ELR (cell line): ENCODE measurements at regions not wholly inside any gene's neighbourhood (a gene's known extent, or its start where the extent isn't known, plus 50 kb on each side); places are given as distances from the start of the nearest gene placed in this dataset.

Experiments used
- DNase-seq: peaks from one replicate; pipeline ENCODE4 v3.0.0-alpha.2; 2015; ENCODE audit warnings: low read depth

- DNase-seq, result no peak
Observed at GRCh38 chr14:61941421-61942150, 179.4 kb downstream of the SNAPC1 start.

DNA sequence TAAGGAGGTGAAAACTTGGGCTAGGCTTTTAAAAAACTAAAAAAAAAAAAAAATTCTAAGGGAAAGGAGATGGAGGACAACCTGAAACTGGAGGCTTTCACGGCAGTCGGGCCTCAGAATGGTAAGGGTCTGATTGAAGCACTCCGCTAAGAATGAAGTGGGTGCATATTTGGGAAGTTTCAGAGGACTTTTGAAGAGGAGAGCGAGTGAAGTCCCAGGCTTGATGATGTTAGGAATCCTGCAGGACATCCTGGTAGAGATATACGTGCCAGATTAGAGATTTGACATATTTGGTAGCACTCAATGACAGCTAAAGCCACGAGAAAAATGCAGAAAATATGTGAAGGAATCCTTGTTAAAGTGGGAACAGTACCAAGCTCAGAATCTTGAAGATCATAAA lies 186.2 kb downstream of the SNAPC1 start:
- no peak for DNase-seq

DNA sequence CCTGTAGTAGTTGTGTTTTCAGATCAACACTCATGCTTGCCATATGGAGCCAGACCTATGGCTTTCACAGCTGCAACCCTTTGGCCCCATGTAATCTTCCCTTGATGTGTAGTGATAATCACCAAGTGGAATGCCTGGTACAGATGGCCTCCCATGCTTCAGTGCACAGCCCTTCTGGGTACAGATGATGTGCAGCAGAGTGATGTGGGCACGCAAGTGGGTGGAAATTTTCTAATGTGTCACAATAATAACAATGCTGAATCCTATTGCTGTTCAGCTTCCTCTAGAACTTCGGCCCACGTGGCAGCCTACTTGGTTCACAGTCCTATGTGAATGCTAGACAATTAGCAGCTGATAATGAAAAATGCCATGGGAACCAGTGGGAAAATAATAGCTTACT lies 188.1 kb downstream of the SNAPC1 start:
- DNase-seq, result no peak

GRCh38 chr14:61953602-61954001 lies 191.4 kb downstream of the SNAPC1 start:
- DNase-seq, result no peak

DNA sequence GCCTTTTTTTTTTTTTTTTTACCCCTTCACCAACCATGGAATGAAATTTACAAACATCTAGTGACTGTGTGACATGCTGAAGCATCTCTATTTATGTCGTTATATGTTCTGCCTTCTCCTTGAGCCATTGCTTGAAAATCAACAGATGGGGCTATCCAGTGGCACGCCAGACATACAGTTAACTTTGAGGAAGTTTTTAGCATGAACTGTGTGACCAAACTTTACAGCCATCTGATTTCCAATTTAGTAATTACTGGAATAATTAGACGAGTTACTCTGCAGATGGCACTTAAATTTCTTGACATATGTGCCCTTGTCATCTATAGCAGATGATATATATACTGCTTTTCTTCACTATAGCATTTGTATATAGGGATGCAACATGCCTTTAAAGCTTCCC lies 192.1 kb downstream of the SNAPC1 start:
- DNase-seq, result no peak

- DNase-seq, result no peak
Observed at GRCh38 chr14:61956517-61956916, 194.3 kb downstream of the SNAPC1 start.

GRCh38 chr14:61959348-61959747 lies 197.1 kb downstream of the SNAPC1 start:
- DNase-seq, result no peak

GRCh38 chr14:61961369-61961768 lies 199.1 kb downstream of the SNAPC1 start:
- DNase-seq, result no peak

GRCh38 chr14:61963926-61964325 lies 201.7 kb downstream of the SNAPC1 start:
- no peak for DNase-seq

- DNase-seq, result peak; percentile 88
Observed at GRCh38 chr14:61965030-61965745, 203.0 kb downstream of the SNAPC1 start.

DNA sequence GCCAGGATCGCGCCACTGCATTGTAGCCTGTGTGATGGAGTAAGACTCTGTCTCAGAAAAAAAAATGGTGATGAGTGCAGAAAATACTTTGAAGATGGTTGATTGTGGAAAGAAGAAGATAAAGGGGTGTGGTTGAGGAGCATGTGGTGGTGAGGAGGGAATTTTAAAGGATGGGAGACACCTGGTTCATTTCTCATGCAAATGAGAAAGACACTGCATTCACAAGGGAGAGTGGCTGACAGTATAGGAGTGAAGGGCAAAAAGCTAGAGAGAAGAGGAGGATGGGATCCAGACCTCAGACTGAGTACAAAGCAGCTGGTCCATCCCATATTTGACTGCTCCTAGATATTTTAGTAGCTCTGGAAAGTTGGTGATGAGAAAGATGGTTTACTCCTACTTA lies 206.0 kb downstream of the SNAPC1 start:
- DNase-seq, result no peak

DNA sequence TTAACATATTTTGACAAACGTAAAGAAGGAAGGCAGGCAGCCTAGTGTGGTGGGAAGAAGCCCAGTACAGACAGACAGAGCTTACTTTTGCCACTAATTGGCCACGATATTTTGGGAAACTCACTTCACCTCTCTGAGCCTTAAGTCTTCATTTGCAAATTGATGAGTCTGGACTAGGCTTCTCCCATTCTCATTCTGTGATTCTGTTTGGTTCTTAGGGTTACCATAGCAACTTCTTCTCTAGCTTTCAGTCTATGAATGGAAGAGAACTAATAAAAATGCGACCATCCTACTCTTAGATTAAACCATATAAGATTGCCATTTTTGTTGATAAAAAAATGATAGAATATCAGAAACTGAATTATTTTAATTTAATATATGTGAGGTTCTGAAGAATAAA lies 210.5 kb downstream of the SNAPC1 start:
- no peak for DNase-seq

DNA sequence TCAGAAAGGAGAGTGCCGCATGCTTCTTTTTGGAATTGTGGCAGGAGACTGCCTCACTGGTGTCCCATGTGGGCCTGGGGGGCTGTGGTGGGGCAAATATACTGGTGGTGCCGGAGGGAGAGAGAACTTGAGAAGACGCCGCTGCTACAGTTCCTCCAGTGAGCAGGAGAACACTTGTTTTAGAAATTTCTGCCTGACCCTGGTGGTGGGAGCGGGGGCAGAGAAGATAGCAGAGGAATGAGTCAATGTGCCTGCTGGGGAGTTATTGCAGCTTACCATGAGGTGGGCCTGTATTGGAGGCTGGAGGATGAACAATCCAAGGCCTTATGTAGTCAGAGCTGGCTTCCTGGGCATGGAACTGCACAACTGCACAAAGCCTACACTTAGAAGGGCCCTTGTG lies 211.8 kb downstream of the SNAPC1 start:
- DNase-seq, result peak; percentile 86

- DNase-seq, result peak; percentile 49
Observed at GRCh38 chr14:61977217-61977616, 215.0 kb downstream of the SNAPC1 start.

DNA sequence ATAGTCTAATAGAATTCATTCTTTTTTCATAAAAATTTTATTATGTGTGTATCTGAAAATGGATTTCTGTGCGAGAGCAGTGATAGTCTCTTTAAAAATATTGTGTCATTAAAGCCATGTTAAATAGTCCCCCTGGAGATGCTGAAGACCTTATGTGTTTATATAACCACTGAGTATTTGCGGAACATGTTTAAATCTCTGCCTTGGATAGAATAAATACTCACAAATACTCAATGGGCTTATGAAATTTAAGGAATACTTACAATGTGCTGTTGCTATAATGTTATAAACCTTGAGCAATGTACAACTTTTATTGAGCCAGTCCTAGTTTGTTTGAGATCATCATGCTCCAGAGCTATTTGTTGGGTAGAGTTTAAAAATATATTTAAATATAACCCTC lies 226.0 kb downstream of the SNAPC1 start:
- DNase-seq, result no peak

DNA sequence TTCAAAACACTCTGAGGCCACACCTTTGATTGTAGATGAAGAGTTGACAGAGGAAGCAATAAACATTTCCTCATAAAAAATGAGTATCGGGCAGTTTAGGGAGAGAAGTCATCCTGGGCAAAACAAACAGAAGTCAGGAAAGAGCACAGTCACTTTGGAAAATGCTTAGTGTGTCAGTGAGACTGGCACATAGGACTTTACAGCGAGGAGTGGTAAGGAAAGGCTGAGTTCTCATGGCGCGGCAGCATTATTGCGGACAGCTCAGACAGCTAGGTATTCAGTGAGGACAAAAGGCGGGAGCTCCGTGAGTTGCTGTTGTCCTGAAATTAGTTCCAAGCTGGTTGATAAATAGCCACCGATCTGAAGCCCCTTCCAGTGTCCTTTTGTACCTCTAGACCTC lies 229.9 kb downstream of the SNAPC1 start:
- DNase-seq, result no peak

DNA sequence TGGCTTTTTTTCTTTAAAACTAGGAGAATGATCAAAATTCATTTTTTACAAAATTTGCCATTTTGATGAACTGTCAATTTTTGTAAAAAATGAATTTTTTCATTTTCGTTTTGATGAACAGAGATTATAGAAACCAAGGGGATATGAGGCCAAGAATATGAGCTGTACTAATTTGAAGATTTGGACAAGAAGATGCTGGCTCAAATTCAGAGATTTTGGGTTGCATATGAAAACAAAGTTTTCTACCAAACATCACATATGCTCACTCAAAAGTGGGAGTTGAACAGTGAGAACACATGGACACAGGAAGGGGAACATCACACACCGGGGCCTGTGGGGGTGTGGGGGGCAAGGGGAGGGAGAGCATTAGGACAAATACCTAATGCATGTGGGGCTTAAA lies 230.7 kb downstream of the SNAPC1 start:
- DNase-seq, result no peak

GRCh38 chr14:61994589-61994988 lies 232.4 kb downstream of the SNAPC1 start:
- no peak for DNase-seq

GRCh38 chr14:61996753-61997152 lies 234.5 kb downstream of the SNAPC1 start:
- no peak for DNase-seq

GRCh38 chr14:61997161-61997560 lies 234.9 kb downstream of the SNAPC1 start:
- DNase-seq, result peak; percentile 28

DNA sequence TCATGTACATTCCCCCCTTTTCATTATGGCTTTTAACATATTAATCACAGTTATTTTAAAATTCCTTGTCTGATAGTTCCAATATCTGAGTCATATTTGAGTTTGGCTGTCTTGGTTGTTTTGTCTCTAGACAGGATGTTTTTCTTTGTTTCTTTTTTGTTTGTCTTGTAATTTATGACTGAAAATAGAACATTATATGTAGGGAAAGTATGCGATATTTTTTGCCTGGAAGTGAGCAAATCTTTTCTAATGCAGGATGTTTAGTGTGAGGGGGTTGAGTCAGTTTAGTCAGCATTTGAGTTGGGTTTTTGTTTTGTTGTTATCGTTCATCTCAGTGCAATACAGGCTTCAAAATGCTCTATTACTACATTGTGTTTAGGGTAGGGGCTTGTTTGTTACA lies 239.7 kb downstream of the SNAPC1 start:
- DNase-seq, result peak; percentile 39

DNA sequence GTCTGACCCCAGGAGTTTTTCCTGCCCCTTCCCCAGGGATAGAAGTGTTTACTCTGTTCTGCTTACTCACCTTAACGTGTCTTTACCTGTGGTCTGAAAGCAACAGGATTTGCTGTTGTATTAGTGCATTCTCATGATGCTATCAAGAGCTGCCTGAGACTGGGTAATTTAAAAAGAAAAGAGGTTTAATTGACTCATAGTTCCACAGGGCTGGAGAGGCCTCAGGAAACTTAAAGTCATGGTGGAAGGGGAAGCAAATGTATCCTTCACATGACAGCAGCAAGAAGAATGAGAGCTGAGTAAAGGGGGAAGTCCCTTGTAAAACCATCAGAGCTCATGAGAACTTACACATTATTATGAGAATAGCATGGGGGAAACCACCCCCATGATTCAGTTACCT lies 240.4 kb downstream of the SNAPC1 start:
- DNase-seq, result peak; percentile 42

GRCh38 chr14:62003701-62004100 lies 241.5 kb downstream of the SNAPC1 start:
- no peak for DNase-seq
